Common myeloid progenitor, CD34-positive (primary cell): ENCODE measurements at regions not wholly inside any gene's neighbourhood (a gene's known extent, or its start where the extent isn't known, plus 50 kb on each side); places are given as distances from the start of the nearest gene placed in this dataset.

Experiments
- CTCF ChIA-PET: fragments of 350-600 bp; sonication (Branson Sonifier 250); formaldehyde crosslinking; loops from one replicate; lab custom pipeline; 2021; ENCODE audit warnings: antibody characterized with exemption; lab: Charles Lee
- POLR2A ChIA-PET: fragments of 350-600 bp; sonication (Branson Sonifier 250); formaldehyde crosslinking; loops from one replicate; lab custom pipeline; 2021; ENCODE audit warnings: antibody characterized with exemption; lab: Charles Lee
- DNase-seq, 3 donors: peaks; one replicate each; pipeline versions ENCODE4 v3.0.0 to v3.0.0-alpha.2; 2013
- H3K27ac ChIP-seq, 2 experiments: 1 replicate in 1 of 2; 2 replicates in 1 of 2; pipeline ENCODE4 v1.7.0; 2013; ENCODE audit warnings: inconsistent platforms in 2 of 2, low read length in 2 of 2, mild to moderate bottlenecking in 2 of 2, low read depth in 1 of 2, moderate library complexity in 1 of 2; ENCODE audit not compliant: severe bottlenecking in 2 of 2, insufficient read depth in 1 of 2, poor library complexity in 1 of 2
- H3K27me3 ChIP-seq, 5 experiments: replicated peaks in 2 of 5; 1 replicate in 3 of 5; 2 replicates in 2 of 5; pipeline versions ENCODE4 v1.6.1 to v1.7.0; 2013; ENCODE audit warnings: low read length in 4 of 5, mild to moderate bottlenecking in 2 of 5, moderate library complexity in 2 of 5, inconsistent platforms in 1 of 5; ENCODE audit not compliant: insufficient read depth in 5 of 5, control insufficient read depth in 4 of 5
- H3K36me3 ChIP-seq, 4 experiments: 1 replicate in 2 of 4; 2 replicates in 2 of 4; pipeline versions ENCODE4 v1.6.1 to v1.7.0; 2013; ENCODE audit warnings: low read length in 3 of 4, control low read depth in 1 of 4, mild to moderate bottlenecking in 1 of 4; ENCODE audit not compliant: control insufficient read depth in 4 of 4, insufficient read depth in 4 of 4
- H3K4me1 ChIP-seq, 4 experiments: 1 replicate in 3 of 4; 2 replicates in 1 of 4; pipeline versions ENCODE4 v1.6.1 to v1.7.1; 2013; ENCODE audit warnings: low read length in 3 of 4, mild to moderate bottlenecking in 3 of 4, control low read depth in 1 of 4, inconsistent platforms in 1 of 4, moderate library complexity in 1 of 4; ENCODE audit not compliant: control insufficient read depth in 4 of 4, insufficient read depth in 4 of 4; ENCODE audit errors: control extremely low read depth in 1 of 4
- H3K4me3 ChIP-seq, 7 experiments: 1 replicate in 4 of 7; 2 replicates in 3 of 7; pipeline versions ENCODE4 v1.5.1 to v1.7.0; 2013; ENCODE audit warnings: mild to moderate bottlenecking in 7 of 7, low read length in 6 of 7, moderate library complexity in 6 of 7, inconsistent platforms in 2 of 7, low read depth in 2 of 7, control low read depth in 1 of 7; ENCODE audit not compliant: insufficient read depth in 4 of 7, control insufficient read depth in 1 of 7; ENCODE audit errors: extremely low read depth in 1 of 7
- H3K9me3 ChIP-seq, 5 experiments: 1 replicate in 4 of 5; 2 replicates in 1 of 5; pipeline versions ENCODE4 v1.6.1 to v1.7.1; 2013; ENCODE audit warnings: low read length in 4 of 5, mild to moderate bottlenecking in 2 of 5, inconsistent platforms in 1 of 5, low read depth in 1 of 5, moderate library complexity in 1 of 5; ENCODE audit not compliant: control insufficient read depth in 4 of 5, insufficient read depth in 2 of 5; ENCODE audit errors: control extremely low read depth in 1 of 5
- WGBS: methylation state at CpG from one replicate; pipeline ENCODE4 v1.1.5; 2013; ENCODE audit not compliant: insufficient coverage; 5-methylcytosine and 5-hydroxymethylcytosine counted together

DNA sequence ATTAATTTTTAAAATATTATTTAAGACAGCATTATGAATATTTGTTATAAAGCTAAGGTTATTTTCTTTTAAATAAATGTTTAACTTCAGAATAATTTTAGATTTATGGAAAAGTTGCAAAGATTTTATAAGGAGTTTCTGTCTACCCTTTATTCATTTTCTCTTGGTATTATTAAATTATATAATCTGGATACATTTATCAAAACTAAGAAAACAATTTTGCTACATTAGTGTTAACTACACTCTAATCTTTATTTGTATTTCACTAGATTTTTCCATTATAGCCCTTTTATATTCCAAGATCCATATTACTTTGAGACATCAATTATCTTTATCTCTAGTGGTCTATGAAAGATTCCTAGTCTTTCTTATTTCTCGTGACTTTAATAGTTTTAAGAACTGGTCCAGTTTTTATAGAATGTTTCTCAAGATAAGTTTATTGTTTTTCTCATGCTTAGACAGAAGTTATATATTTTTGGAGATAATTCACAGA, 1243.7 kb upstream of the PCDH9 start:
- ChIA-PET POLR2A (no interaction called here), CTCF (no interaction called here)
- DNase-seq, result no peak
- no peaks in the 10 kb centered on the region for H3K27me3 ChIP-seq
- no peaks in the 10 kb centered on the region for H3K4me1 ChIP-seq
- no peaks in the 10 kb centered on the region for H3K36me3 ChIP-seq
- no peak overlapping the region for H3K4me3 ChIP-seq
- H3K9me3 ChIP-seq, result no peaks in the 10 kb centered on the region
- no peak overlapping the region for H3K27ac ChIP-seq
- no CpG with 5 or more reads among the region's 1 CpG for WGBS

DNA sequence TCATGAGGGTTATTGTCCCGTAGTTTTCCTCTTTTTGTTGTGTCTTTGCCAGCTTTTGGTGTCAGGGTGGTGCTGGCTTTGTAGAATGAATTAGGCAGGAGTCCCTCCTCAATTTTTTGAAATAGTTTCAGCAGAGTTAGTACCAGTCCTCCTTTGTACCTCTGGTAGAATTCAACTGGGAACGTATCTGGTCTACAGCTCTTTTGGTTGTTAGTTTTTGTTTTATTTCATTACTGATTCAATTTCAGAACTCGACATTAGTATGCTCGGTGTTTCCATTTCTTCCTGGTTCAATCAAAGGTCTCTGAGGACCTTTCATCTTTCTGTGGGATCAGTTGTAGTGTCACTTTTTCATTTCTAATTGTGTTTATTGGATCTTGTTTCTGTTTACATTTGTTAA, 1237.0 kb upstream of the PCDH9 start:
- POLR2A ChIA-PET, result no interaction called here
- Histone ChIP-seq H3K27ac (no peak overlapping the region), H3K36me3 (no peaks in the 10 kb centered on the region), H3K4me3 (no peak overlapping the region), H3K27me3 (no peaks in the 10 kb centered on the region), H3K4me1 (no peaks in the 10 kb centered on the region), H3K9me3 (no peaks in the 10 kb centered on the region)
- DNase-seq, result no peak
- 68% methylated on average over 3 of the region's 4 CpGs for WGBS
- CTCF ChIA-PET, result interaction anchor here (1.2 kb wide), 1 partner anchor 15 kb away, joined by 3 read pairs; no protein-coding TSS in a partner anchor

DNA sequence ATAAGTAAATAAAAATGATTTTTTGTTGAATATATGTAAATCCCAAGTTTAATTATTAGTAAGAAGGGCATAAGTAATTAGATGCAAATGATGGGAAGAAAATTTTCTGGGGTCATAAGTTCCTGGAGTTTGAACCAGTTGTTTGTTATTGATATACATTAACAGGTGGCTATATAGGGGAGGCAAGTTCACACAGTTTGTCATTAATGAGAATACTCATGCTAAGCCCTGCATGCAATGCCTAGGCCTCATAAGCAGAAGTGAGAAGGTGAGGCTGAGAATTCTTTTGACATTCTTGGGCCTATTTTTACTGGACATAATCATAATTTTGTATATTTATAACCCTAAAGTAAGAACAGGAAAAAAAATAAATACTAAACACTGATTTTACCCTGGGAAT, 1210.7 kb upstream of the PCDH9 start:
- no peaks in the 10 kb centered on the region for H3K27me3 ChIP-seq
- CTCF ChIA-PET, result no interaction called here
- H3K4me3 ChIP-seq, result no peak overlapping the region
- no peaks in the 10 kb centered on the region for H3K4me1 ChIP-seq
- POLR2A ChIA-PET, result no interaction called here
- H3K9me3 ChIP-seq, result peaks cover 0 to 1% (median 0%) of the 10 kb centered on the region in 5 experiments
- H3K36me3 ChIP-seq, result no peaks in the 10 kb centered on the region
- H3K27ac ChIP-seq, result no peak overlapping the region
- DNase-seq, result no peak

DNA sequence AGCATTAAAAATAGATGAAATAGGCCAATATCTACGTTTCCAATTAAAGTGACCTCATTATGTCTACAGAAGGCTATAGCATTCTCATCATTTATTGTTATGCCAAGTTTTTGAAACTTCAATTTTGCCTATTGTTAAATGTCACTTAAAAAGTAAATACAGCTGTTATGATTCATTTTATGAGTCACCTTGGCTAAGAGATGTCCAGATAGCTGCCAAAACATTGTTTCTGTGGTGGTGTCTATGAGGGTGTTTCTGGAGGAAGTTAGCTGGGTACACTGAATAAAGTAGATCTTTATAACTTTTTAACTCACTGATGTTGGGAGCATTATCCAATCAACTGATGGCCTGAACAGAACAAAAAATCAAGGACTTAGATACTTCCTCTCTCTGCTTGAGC, 1209.7 kb upstream of the PCDH9 start:
- no peaks in the 10 kb centered on the region for H3K4me1 ChIP-seq
- no peaks in the 10 kb centered on the region for H3K36me3 ChIP-seq
- H3K27me3 ChIP-seq, result no peaks in the 10 kb centered on the region
- POLR2A ChIA-PET, result no interaction called here
- CTCF ChIA-PET, result no interaction called here
- H3K27ac ChIP-seq, result no peak overlapping the region
- H3K4me3 ChIP-seq, result no peak overlapping the region
- no CpG with 5 or more reads among the region's 1 CpG for WGBS
- no peaks in the 10 kb centered on the region for H3K9me3 ChIP-seq
- DNase-seq, result peak in 2 of 3 donors; percentile 1 to 12

DNA sequence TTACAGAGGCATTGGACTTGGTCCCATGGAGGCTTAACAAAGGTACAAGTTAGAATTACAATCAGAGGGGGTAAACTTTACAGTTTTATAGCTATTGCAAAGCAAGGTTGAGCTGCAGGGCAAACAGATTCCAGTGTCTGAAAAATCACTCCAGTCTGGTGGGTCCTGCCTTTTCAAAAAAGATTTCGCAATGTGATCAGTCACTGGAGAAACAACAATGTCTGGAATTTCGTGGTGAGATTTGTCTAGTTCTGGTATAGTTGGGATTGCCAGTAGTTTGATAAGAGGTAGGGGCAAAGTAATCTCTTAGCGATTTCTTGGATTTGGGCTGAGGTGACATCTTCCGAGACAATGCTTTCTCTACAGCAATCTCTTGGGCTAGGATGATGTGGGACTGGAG, 1198.2 kb upstream of the PCDH9 start:
- Histone ChIP-seq H3K27ac (no peak overlapping the region), H3K27me3 (no peaks in the 10 kb centered on the region), H3K36me3 (no peaks in the 10 kb centered on the region), H3K9me3 (no peaks in the 10 kb centered on the region), H3K4me3 (no peak overlapping the region), H3K4me1 (no peaks in the 10 kb centered on the region)
- no peak for DNase-seq
- ChIA-PET POLR2A (no interaction called here), CTCF (no interaction called here)
- 92% methylated on average over 4 of the region's 4 CpGs for WGBS

DNA sequence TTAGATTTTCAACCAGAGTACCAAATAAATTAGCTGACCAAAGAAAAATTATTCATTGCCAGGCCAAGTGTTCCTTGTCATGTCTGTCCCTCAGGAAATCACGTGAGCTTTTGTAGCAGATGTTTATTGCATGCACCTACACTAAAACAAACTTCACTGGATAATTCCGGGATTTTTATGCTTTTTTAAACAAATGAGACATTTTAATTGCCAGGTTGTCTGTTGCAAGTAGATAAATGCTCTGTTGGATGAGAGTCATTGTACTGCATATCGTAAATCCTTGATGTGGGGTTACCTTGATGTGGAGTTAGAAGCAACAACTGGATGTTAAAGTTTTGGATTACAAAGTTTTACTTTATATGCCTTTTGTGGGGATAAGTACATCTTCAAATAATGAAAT, 1187.7 kb upstream of the PCDH9 start:
- no peak overlapping the region for H3K27ac ChIP-seq
- H3K27me3 ChIP-seq, result no peaks in the 10 kb centered on the region
- H3K36me3 ChIP-seq, result no peaks in the 10 kb centered on the region
- H3K4me3 ChIP-seq, result no peak overlapping the region
- peaks cover 0 to 5% (median 0%) of the 10 kb centered on the region in 5 experiments for H3K9me3 ChIP-seq
- ChIA-PET POLR2A (no interaction called here), CTCF (no interaction called here)
- no peaks in the 10 kb centered on the region for H3K4me1 ChIP-seq
- WGBS, result 60% methylated on average over 2 of the region's 3 CpGs
- DNase-seq, result no peak

DNA sequence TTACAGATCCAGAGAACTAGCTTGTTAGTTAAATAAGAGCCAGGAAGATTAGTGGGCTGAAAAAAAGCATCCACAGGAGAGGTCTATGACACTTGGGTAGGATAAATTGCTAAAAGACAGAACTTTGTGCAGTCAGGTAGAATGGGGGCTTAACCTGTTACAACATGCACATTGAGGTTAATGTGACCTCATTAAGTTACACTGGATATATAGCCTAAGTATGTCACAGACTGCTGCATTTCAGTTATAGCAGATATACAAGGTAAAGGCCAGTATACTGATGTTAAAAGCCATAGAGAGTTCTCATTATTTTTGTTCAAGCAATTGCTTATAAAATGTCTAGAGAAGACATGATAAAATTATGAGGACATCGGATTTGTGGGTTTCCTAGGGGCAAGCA, 1179.9 kb upstream of the PCDH9 start:
- Histone ChIP-seq H3K9me3 (peaks cover 0 to 6% (median 0%) of the 10 kb centered on the region in 5 experiments), H3K4me1 (no peaks in the 10 kb centered on the region), H3K36me3 (no peaks in the 10 kb centered on the region), H3K27me3 (no peaks in the 10 kb centered on the region), H3K4me3 (no peak overlapping the region), H3K27ac (no peak overlapping the region)
- ChIA-PET CTCF (no interaction called here), POLR2A (no interaction called here)
- no CpG with 5 or more reads among the region's 1 CpG for WGBS
- DNase-seq, result no peak
